ENCODE measurements at regions not wholly inside any gene's neighbourhood (a gene's known extent, or its start where the extent isn't known, plus 50 kb on each side); places are given as distances from the start of the nearest gene placed in this dataset.

GRCh38 chr5:68015381-68016302 is 199.9 kb upstream of the PIK3R1 start:
- TF ChIP-seq, protein P1, sequence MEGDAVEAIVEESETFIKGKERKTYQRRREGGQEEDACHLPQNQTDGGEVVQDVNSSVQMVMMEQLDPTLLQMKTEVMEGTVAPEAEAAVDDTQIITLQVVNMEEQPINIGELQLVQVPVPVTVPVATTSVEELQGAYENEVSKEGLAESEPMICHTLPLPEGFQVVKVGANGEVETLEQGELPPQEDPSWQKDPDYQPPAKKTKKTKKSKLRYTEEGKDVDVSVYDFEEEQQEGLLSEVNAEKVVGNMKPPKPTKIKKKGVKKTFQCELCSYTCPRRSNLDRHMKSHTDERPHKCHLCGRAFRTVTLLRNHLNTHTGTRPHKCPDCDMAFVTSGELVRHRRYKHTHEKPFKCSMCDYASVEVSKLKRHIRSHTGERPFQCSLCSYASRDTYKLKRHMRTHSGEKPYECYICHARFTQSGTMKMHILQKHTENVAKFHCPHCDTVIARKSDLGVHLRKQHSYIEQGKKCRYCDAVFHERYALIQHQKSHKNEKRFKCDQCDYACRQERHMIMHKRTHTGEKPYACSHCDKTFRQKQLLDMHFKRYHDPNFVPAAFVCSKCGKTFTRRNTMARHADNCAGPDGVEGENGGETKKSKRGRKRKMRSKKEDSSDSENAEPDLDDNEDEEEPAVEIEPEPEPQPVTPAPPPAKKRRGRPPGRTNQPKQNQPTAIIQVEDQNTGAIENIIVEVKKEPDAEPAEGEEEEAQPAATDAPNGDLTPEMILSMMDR (IDR thresholded peaks at IDR 0.05; ENCODE audit: poor library complexity): no peak
- no peak for TF ChIP-seq EZH2 (IDR thresholded peaks at IDR 0.05; ENCODE audit: borderline replicate concordance)
- TF ChIP-seq EZH2phosphoT487 (IDR thresholded peaks at IDR 0.05; ENCODE audit: low read depth, severe bottlenecking, unreplicated experiment): no peak

All from hepatocyte (in vitro differentiated cells).